HG03565 (cell line): ENCODE measurements at regions not wholly inside any gene's neighbourhood (a gene's known extent, or its start where the extent isn't known, plus 50 kb on each side); places are given as distances from the start of the nearest gene placed in this dataset.

Experiments used
- ATAC-seq: cut with Tn5 transposase; IDR thresholded peaks from one replicate; pipeline ENCODE4 v1.9.1; 2021; ENCODE audit warnings: mild to moderate bottlenecking, moderate library complexity; ENCODE audit not compliant: unreplicated experiment

DNA sequence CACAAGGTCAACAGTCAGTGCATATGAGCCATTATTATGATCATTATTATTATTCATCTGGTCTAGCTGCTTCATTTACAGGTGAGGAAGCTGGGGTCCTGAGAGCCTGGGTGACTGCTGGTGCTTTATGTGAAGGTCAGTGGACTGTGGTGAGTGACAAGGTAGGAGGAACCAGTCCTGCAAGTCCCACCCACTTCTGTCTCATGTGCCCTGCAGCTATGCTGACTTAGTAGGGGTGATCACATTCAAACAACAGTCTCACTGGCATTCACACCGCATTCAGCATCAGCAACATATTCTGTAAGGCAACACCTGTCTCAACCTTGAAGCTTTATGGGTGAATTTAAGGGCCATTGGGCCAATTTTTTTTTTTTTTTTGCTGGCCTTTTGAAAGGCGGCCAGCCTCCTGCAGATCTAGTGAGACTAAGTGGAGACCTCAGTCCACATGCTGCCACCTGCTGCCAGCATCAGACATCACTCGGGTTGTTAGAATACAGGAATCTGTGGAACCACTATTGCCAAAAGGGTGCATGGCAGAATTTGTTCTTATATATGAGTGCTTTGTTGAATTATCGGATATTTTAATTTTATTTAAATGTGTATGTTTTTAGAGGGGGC is 59.9 kb upstream of the CACNA1E start:
- ATAC-seq = no peak

- ATAC-seq = peak; percentile 38
Measured at GRCh38 chr1:181424786-181425403, 58.4 kb upstream of the CACNA1E start.

GRCh38 chr1:181425566-181425965 is 57.8 kb upstream of the CACNA1E start:
- ATAC-seq = no peak

DNA sequence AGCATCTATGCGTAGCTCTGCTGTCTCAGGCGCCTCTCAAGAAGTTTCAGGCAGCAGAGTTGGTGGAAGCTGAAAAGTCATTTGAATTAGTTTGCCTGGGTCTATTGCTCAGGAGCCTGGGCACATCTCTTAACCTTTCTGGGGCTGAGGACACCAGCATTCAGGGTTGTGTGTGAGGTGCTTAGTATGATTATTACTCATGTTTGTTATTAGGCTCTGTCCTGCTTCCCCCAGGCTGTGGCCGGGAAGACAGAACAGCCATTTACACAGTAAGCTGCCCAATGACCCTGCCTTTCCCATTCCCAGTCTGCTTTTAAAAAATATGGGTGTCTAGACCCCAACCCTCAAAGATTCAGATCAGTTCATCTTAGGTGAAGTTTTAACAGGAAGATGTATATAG is 53.9 kb upstream of the CACNA1E start:
- ATAC-seq = no peak

DNA sequence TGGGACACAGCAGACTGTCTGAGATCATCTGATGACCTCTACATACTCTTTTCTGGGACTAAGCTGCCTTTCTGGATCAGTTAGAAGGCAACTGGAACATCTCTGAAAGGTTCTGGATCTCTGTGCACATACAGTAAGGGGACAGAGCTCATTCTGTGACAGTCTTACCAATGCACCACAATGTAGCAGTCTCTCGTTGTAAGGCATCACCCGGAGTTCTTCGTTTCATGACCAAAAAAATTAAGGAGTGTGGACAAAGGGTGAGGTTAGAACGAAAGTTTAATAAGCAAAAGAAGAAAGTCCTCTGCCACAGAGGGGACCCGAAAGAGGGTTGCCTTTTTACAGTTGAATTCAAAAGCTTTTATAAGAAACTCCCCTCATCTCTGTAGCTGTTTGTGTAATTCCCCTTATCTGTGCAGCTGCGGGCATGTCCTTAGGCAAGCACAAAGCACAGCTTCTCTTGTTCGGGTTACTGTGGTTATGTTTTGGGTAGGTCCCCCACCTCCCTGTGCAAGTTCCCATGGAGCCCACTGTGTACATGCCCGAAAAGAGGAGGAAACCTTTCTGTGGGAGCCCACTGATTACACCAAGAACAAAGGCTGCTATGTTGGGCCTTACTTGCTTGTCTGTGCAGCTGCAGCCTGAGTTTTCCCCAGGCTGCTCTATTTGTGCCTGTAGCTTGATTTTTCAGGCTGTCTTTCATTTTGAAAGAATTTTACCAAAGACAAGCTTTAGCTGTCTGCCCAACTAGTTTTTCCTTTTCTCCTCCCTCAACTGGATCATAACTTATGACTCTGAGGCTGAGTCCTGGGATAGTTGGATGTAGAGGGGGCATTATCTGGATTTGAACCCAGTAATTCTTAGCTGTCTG is 53.1 kb upstream of the CACNA1E start:
- no peak for ATAC-seq
